Osteoblast (primary cell): ENCODE measurements at regions not wholly inside any gene's neighbourhood (a gene's known extent, or its start where the extent isn't known, plus 50 kb on each side); places are given as distances from the start of the nearest gene placed in this dataset.

Source experiments
- DNase-seq: peaks from one replicate; pipeline ENCODE4 v3.0.0; 2011; ENCODE audit warnings: low spot score, mixed read lengths; ENCODE audit not compliant: insufficient read length; ENCODE audit errors: missing footprints
- H2AFZ ChIP-seq: 2 replicates; pipeline ENCODE4 v1.6.0; 2011; ENCODE audit warnings: mild to moderate bottlenecking, low read length
- H3K27ac ChIP-seq: 2 replicates; pipeline ENCODE4 v1.5.1; 2011; ENCODE audit warnings: mild to moderate bottlenecking, low read depth, low read length, moderate library complexity
- H3K27me3 ChIP-seq: 2 replicates; pipeline ENCODE4 v1.6.0; 2012; ENCODE audit warnings: mild to moderate bottlenecking, control low read depth, inconsistent platforms, low read length, moderate library complexity; ENCODE audit not compliant: insufficient read depth
- H3K36me3 ChIP-seq: 2 replicates; pipeline ENCODE4 v1.5.1; 2011; ENCODE audit warnings: mild to moderate bottlenecking, low read length, control low read depth, moderate library complexity; ENCODE audit not compliant: insufficient read depth
- H3K4me1 ChIP-seq: 2 replicates; pipeline ENCODE4 v1.5.1; 2011; ENCODE audit warnings: mild to moderate bottlenecking, low read length, control low read depth, moderate library complexity; ENCODE audit not compliant: insufficient read depth
- H3K4me2 ChIP-seq: 2 replicates; pipeline ENCODE4 v1.6.0; 2011; ENCODE audit warnings: mild to moderate bottlenecking, low read length; ENCODE audit not compliant: insufficient read depth
- H3K4me3 ChIP-seq: fragments of 200-600 bp; sonication (generic); 3 replicates; pipeline ENCODE4 v1.5.1; 2012; ENCODE audit warnings: mild to moderate bottlenecking, low read length, inconsistent platforms; ENCODE audit not compliant: insufficient read depth
- H3K79me2 ChIP-seq: 2 replicates; pipeline ENCODE4 v1.6.0; 2012; ENCODE audit warnings: mild to moderate bottlenecking, low read length, control low read depth, inconsistent platforms; ENCODE audit not compliant: insufficient read depth
- H3K9me3 ChIP-seq: 2 replicates; pipeline ENCODE4 v1.5.1; 2011; ENCODE audit warnings: low read depth, low read length, control low read depth
- H4K20me1 ChIP-seq: 2 replicates; pipeline ENCODE4 v1.6.0; 2012; ENCODE audit warnings: mild to moderate bottlenecking, low read length, control low read depth; ENCODE audit not compliant: insufficient read depth
- CTCF ChIP-seq: IDR thresholded peaks from 2 replicates; pipeline ENCODE4 v1.5.1; 2011; ENCODE audit warnings: mild to moderate bottlenecking, low read depth, low read length, moderate library complexity; ENCODE audit errors: extremely low read depth

GRCh38 chr3:76321614-76322013 is 536.3 kb upstream of the ZNF717 start:
- no peak for DNase-seq
- H3K36me3 ChIP-seq, result no peaks in the 10 kb centered on the region
- H3K27ac ChIP-seq, result no peak overlapping the region
- H2AFZ ChIP-seq, result no peak overlapping the region
- TF ChIP-seq CTCF, result no peak
- peaks cover 1% of the 10 kb centered on the region for H3K9me3 ChIP-seq
- H3K4me2 ChIP-seq, result no peak overlapping the region
- no peaks in the 10 kb centered on the region for H4K20me1 ChIP-seq
- H3K27me3 ChIP-seq, result no peaks in the 10 kb centered on the region
- H3K79me2 ChIP-seq, result no peaks in the 10 kb centered on the region
- H3K4me3 ChIP-seq, result no peak overlapping the region
- no peaks in the 10 kb centered on the region for H3K4me1 ChIP-seq

- H3K27ac ChIP-seq, result no peak overlapping the region
- DNase-seq, result no peak
These were observed 538.8 kb upstream of the ZNF717 start for GRCh38 chr3:76324101-76324500.

GRCh38 chr3:76345878-76346277 is 560.5 kb upstream of the ZNF717 start:
- Histone ChIP-seq H3K27ac (no peak overlapping the region), H3K36me3 (no peaks in the 10 kb centered on the region), H3K4me1 (no peaks in the 10 kb centered on the region), H3K4me3 (no peak overlapping the region), H3K79me2 (no peaks in the 10 kb centered on the region), H3K9me3 (no peaks in the 10 kb centered on the region), H3K4me2 (no peak overlapping the region), H2AFZ (no peak overlapping the region), H3K27me3 (no peaks in the 10 kb centered on the region), H4K20me1 (no peaks in the 10 kb centered on the region)
- DNase-seq, result no peak
- TF ChIP-seq CTCF, result no peak

More at GRCh38 chr3:76324101-76324500, 538.8 kb upstream of the ZNF717 start:
- H4K20me1 ChIP-seq, result no peaks in the 10 kb centered on the region
- no peaks in the 10 kb centered on the region for H3K79me2 ChIP-seq
- TF ChIP-seq CTCF, result no peak
- H3K27me3 ChIP-seq, result no peaks in the 10 kb centered on the region
- no peaks in the 10 kb centered on the region for H3K4me1 ChIP-seq
- H3K9me3 ChIP-seq, result peaks cover 1% of the 10 kb centered on the region
- H3K4me3 ChIP-seq, result no peak overlapping the region
- no peak overlapping the region for H3K4me2 ChIP-seq
- no peak overlapping the region for H2AFZ ChIP-seq
- H3K36me3 ChIP-seq, result no peaks in the 10 kb centered on the region

- Histone ChIP-seq H3K27ac (no peak overlapping the region), H3K4me3 (no peak overlapping the region), H3K36me3 (no peaks in the 10 kb centered on the region), H3K4me1 (no peaks in the 10 kb centered on the region), H3K27me3 (no peaks in the 10 kb centered on the region), H3K9me3 (no peaks in the 10 kb centered on the region), H3K4me2 (no peak overlapping the region), H2AFZ (no peak overlapping the region), H4K20me1 (no peaks in the 10 kb centered on the region), H3K79me2 (no peaks in the 10 kb centered on the region)
- no peak for TF ChIP-seq CTCF
- DNase-seq, result no peak
These were observed 561.3 kb upstream of the ZNF717 start for GRCh38 chr3:76346690-76347089.
